ENCODE measurements at regions not wholly inside any gene's neighbourhood (a gene's known extent, or its start where the extent isn't known, plus 50 kb on each side); places are given as distances from the start of the nearest gene placed in this dataset.

GRCh38 chr4:82223715-82224114 lies 150.1 kb downstream of the HNRNPD start:
- no peak for TF ChIP-seq KDM1A (IDR thresholded peaks at IDR 0.05; ENCODE audit: borderline replicate concordance, low read length)
- no peak for TF ChIP-seq TAF1 (IDR thresholded peaks at IDR 0.05; ENCODE audit: low read depth, low read length)
- TF ChIP-seq CTCF (IDR thresholded peaks at IDR 0.05; ENCODE audit: control extremely low read depth in 1 of 3, insufficient read depth in 1 of 3, low read depth in 1 of 3, low read length in 3 of 3): no peak
- TF ChIP-seq HDAC6 (IDR thresholded peaks at IDR 0.05; ENCODE audit: low read depth, low read length): no peak

Measured in H1 (cell line).